ENCODE measurements at regions not wholly inside any gene's neighbourhood (a gene's known extent, or its start where the extent isn't known, plus 50 kb on each side); places are given as distances from the start of the nearest gene placed in this dataset.
"Not testable (repeated sequence)": the region's sequence is repeated elsewhere in the genome, so short reads cannot be mapped to it uniquely, and the experiment has no call there.

DNA sequence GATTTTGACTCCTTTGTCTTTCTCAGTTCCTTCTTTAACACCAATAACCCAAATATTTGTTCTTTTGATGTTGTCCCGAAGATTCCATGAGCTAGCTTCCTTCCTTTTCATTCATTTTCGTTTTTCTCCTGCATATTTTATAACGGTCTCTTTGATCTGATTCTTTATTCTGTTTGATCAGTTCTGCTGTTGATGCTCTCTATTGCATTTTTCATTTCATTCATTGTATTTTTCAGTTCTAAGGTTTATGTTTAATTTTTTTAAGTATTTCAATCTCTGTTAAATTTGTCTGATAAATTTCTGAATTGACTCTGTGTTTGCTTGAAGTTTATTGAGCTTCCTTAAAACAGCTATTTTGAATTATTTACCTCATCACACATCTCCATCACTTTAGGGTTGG is 68.4 kb upstream of the LRCH1 start:
- H3K9me3 ChIP-seq (ENCODE audit: control insufficient read depth, insufficient read depth, low read depth, low read length), result peaks cover 10% of the 10 kb centered on the region; the same call in 1 of the 2 replicates

DNA sequence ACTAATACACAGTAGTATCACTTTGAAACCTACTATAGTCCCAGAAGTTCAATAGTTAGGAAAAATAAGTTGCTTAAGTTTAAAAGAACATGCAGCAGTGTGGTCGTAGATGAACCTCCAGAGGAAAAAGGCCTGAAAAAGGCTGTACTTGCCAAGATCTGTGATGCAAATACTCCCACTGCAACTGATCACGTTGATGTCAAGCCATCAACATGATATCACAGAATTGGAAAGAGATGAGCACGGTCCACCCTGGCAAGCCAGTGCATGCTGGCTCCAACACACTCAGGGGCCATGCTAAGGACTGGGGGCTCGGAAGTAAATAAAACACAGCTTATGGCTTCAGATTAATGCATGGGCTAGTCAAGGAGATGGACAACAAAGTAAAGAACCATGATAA is 71.8 kb upstream of the LRCH1 start:
- Histone ChIP-seq H3K9me3 (ENCODE audit: control insufficient read depth, insufficient read depth, low read depth, low read length) (peaks cover 5% of the 10 kb centered on the region; the same call in 1 of the 2 replicates), H3K36me3 (ENCODE audit: control insufficient read depth, insufficient read depth, low read length) (no peaks in the 10 kb centered on the region), H3K4me1 (ENCODE audit: control insufficient read depth, insufficient read depth, low read length) (no peaks in the 10 kb centered on the region; the same call in 1 of the 2 replicates), H3K27me3 (ENCODE audit: control insufficient read depth, insufficient read depth, low read length) (no peaks in the 10 kb centered on the region), H3K9ac (ENCODE audit: low read length) (no peak overlapping the region), H3K4me3 (ENCODE audit: low read depth, low read length) (no peak overlapping the region), H3K27ac (ENCODE audit: low read depth, low read length) (no peak overlapping the region)

More for the DNA sequence above, 68.4 kb upstream of the LRCH1 start:
- no peak overlapping the region for H3K4me3 ChIP-seq (ENCODE audit: low read depth, low read length)
- H3K9ac ChIP-seq (ENCODE audit: low read length), result no peak overlapping the region
- H3K27me3 ChIP-seq (ENCODE audit: control insufficient read depth, insufficient read depth, low read length), result no peaks in the 10 kb centered on the region
- no peaks in the 10 kb centered on the region for H3K4me1 ChIP-seq (ENCODE audit: control insufficient read depth, insufficient read depth, low read length)
- no peaks in the 10 kb centered on the region for H3K36me3 ChIP-seq (ENCODE audit: control insufficient read depth, insufficient read depth, low read length)
- H3K27ac ChIP-seq (ENCODE audit: low read depth, low read length), result no peak overlapping the region

GRCh38 chr13:46480131-46480530 is 72.8 kb upstream of the LRCH1 start:
- Histone ChIP-seq H3K9me3 (ENCODE audit: control insufficient read depth, insufficient read depth, low read depth, low read length) (peaks cover 3% of the 10 kb centered on the region; the same call in 1 of the 2 replicates), H3K36me3 (ENCODE audit: control insufficient read depth, insufficient read depth, low read length) (no peaks in the 10 kb centered on the region), H3K27ac (ENCODE audit: low read depth, low read length) (no peak overlapping the region), H3K27me3 (ENCODE audit: control insufficient read depth, insufficient read depth, low read length) (no peaks in the 10 kb centered on the region), H3K4me1 (ENCODE audit: control insufficient read depth, insufficient read depth, low read length) (no peaks in the 10 kb centered on the region; the same call in 1 of the 2 replicates), H3K4me3 (ENCODE audit: low read depth, low read length) (no peak overlapping the region), H3K9ac (ENCODE audit: low read length) (no peak overlapping the region)

DNA sequence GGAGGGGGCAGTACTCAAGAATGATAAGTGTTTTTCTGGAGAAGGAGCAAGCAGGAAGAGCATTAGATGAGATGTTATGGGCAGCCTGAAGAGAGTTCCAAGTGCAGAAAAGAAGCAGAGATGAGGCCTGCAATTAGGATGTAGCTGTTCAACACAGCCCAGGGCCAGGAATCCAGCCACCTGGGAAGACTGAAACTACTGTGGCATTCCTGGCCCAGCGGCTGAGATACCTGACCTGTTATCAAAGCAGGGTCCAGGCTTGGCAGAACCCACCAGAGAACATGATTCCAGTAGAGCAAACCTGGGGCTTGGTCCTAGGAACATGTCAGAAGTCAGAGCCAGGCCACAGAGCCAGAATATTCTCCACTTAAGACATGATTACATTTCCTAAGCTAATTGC is 73.3 kb upstream of the LRCH1 start:
- Histone ChIP-seq H3K4me1 (ENCODE audit: control insufficient read depth, insufficient read depth, low read length) (no peaks in the 10 kb centered on the region; the same call in 1 of the 2 replicates), H3K27me3 (ENCODE audit: control insufficient read depth, insufficient read depth, low read length) (no peaks in the 10 kb centered on the region), H3K36me3 (ENCODE audit: control insufficient read depth, insufficient read depth, low read length) (no peaks in the 10 kb centered on the region), H3K4me3 (ENCODE audit: low read depth, low read length) (no peak overlapping the region), H3K27ac (ENCODE audit: low read depth, low read length) (no peak overlapping the region), H3K9me3 (ENCODE audit: control insufficient read depth, insufficient read depth, low read depth, low read length) (no peaks in the 10 kb centered on the region; the same call in 1 of the 2 replicates), H3K9ac (ENCODE audit: low read length) (no peak overlapping the region)

DNA sequence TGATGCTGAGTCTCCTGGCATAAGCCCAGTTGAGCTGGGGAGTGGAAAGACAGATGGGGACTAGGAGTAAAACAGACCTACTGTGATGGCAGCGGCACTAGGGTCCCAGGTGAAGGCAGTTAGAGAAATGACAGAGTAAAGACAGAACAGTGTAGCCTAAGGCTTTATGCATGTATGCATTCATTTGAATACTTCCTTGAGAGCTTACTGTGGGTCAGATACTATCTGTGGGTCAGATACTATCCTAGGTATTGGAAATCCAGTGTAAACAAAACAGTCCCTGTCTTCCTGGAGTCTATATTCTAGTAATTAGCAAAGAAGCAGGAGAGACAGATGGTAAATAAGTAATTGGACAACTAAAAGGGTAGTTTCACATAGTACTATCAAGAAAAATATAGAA is 73.7 kb upstream of the LRCH1 start:
- Histone ChIP-seq H3K9ac (ENCODE audit: low read length) (no peak overlapping the region), H3K9me3 (ENCODE audit: control insufficient read depth, insufficient read depth, low read depth, low read length) (no peaks in the 10 kb centered on the region), H3K36me3 (ENCODE audit: control insufficient read depth, insufficient read depth, low read length) (no peaks in the 10 kb centered on the region), H3K4me1 (ENCODE audit: control insufficient read depth, insufficient read depth, low read length) (no peaks in the 10 kb centered on the region; the same call in 1 of the 2 replicates), H3K27ac (ENCODE audit: low read depth, low read length) (no peak overlapping the region), H3K27me3 (ENCODE audit: control insufficient read depth, insufficient read depth, low read length) (no peaks in the 10 kb centered on the region), H3K4me3 (ENCODE audit: low read depth, low read length) (no peak overlapping the region)

GRCh38 chr13:46478651-46479050 is 74.3 kb upstream of the LRCH1 start:
- Histone ChIP-seq H3K27me3 (ENCODE audit: control insufficient read depth, insufficient read depth, low read length) (no peaks in the 10 kb centered on the region), H3K27ac (ENCODE audit: low read depth, low read length) (no peak overlapping the region), H3K9me3 (ENCODE audit: control insufficient read depth, insufficient read depth, low read depth, low read length) (no peaks in the 10 kb centered on the region), H3K9ac (ENCODE audit: low read length) (no peak overlapping the region), H3K4me3 (ENCODE audit: low read depth, low read length) (no peak overlapping the region), H3K36me3 (ENCODE audit: control insufficient read depth, insufficient read depth, low read length) (no peaks in the 10 kb centered on the region), H3K4me1 (ENCODE audit: control insufficient read depth, insufficient read depth, low read length) (peaks cover 4% of the 10 kb centered on the region; the same call in 1 of the 2 replicates)

DNA sequence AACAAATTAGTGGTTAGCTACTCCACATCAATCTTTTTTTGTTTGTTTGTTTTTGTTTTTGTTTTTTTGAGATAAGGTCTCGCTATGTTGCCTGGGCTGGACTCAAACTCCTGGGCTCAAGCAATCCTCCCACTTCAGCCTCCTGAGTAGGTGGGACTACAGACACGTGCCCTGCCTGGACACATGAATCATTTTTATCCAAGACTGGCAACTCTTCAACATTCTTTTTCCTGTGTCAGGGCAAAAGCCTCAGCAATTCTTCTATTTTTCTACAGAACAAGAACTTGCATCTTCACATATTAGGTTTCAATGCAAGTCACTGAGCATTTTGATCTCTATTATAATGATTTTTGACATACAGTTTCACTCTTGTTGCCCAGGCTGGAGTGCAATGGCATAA is 76.8 kb upstream of the LRCH1 start:
- Histone ChIP-seq H3K36me3 (ENCODE audit: control insufficient read depth, insufficient read depth, low read length) (no peaks in the 10 kb centered on the region), H3K9me3 (ENCODE audit: control insufficient read depth, insufficient read depth, low read depth, low read length) (no peaks in the 10 kb centered on the region), H3K4me1 (ENCODE audit: control insufficient read depth, insufficient read depth, low read length) (peaks cover 12% of the 10 kb centered on the region; the same call in 1 of the 2 replicates), H3K27me3 (ENCODE audit: control insufficient read depth, insufficient read depth, low read length) (no peaks in the 10 kb centered on the region), H3K9ac (ENCODE audit: low read length) (no peak overlapping the region), H3K4me3 (ENCODE audit: low read depth, low read length) (no peak overlapping the region), H3K27ac (ENCODE audit: low read depth, low read length) (no peak overlapping the region)

DNA sequence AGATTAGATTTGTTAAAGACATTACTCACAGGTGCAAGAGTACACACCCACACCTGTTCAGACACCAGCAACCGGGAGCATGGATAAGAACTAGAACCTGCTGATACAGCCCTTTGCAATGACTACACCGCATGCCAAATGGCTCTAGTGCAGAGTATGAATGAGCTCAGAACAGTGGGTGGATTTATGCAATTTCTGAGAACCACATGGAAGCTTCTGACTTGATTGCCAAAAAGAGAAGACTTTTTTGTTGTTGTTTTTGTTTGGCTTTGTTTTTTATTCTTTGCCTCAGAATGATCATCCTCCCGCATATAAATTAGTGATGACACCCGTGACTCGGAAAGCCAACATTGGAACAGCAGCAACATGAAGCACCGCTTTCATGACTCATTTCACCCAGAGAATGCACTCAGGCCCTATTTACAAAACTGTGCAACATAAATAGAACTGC is 77.4 kb upstream of the LRCH1 start:
- no peak overlapping the region for H3K27ac ChIP-seq (ENCODE audit: low read depth, low read length)

GRCh38 chr13:46473806-46474205 is 79.2 kb upstream of the LRCH1 start:
- no peaks in the 10 kb centered on the region for H3K9me3 ChIP-seq (ENCODE audit: control insufficient read depth, insufficient read depth, low read depth, low read length)
- no peaks in the 10 kb centered on the region for H3K27me3 ChIP-seq (ENCODE audit: control insufficient read depth, insufficient read depth, low read length)
- H3K9ac ChIP-seq (ENCODE audit: low read length), result no peak overlapping the region
- no peak overlapping the region for H3K27ac ChIP-seq (ENCODE audit: low read depth, low read length)
- peaks cover 12% of the 10 kb centered on the region; the same call in 1 of the 2 replicates for H3K4me1 ChIP-seq (ENCODE audit: control insufficient read depth, insufficient read depth, low read length)
- no peaks in the 10 kb centered on the region for H3K36me3 ChIP-seq (ENCODE audit: control insufficient read depth, insufficient read depth, low read length)
- H3K4me3 ChIP-seq (ENCODE audit: low read depth, low read length), result no peak overlapping the region

More for the DNA sequence above, 77.4 kb upstream of the LRCH1 start:
- no peaks in the 10 kb centered on the region for H3K9me3 ChIP-seq (ENCODE audit: control insufficient read depth, insufficient read depth, low read depth, low read length)
- peaks cover 12% of the 10 kb centered on the region; the same call in 1 of the 2 replicates for H3K4me1 ChIP-seq (ENCODE audit: control insufficient read depth, insufficient read depth, low read length)
- no peaks in the 10 kb centered on the region for H3K27me3 ChIP-seq (ENCODE audit: control insufficient read depth, insufficient read depth, low read length)
- H3K36me3 ChIP-seq (ENCODE audit: control insufficient read depth, insufficient read depth, low read length), result no peaks in the 10 kb centered on the region
- H3K9ac ChIP-seq (ENCODE audit: low read length), result no peak overlapping the region
- no peak overlapping the region for H3K4me3 ChIP-seq (ENCODE audit: low read depth, low read length)

DNA sequence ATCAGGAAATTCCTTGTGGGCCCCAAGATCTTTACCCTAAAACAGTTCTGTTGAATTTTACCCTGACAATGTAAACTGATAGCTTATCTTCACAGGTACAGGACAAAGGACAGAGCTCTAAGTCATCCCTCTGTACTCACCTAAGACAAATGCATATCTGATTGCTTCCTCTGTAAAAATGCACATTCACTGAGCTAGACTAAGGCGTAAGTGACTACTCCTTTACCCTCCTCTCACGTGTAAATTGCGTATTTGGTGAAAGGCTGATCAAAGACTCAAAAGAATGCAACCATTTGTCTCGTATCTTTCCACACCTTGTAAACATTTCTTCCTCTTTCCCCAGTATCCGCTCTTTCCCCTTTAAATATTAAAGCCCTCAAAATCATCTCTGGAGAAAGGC is 80.6 kb upstream of the LRCH1 start:
- Histone ChIP-seq H3K4me1 (ENCODE audit: control insufficient read depth, insufficient read depth, low read length) (peaks cover 15% of the 10 kb centered on the region; the same call in 1 of the 2 replicates), H3K27me3 (ENCODE audit: control insufficient read depth, insufficient read depth, low read length) (no peaks in the 10 kb centered on the region), H3K36me3 (ENCODE audit: control insufficient read depth, insufficient read depth, low read length) (no peaks in the 10 kb centered on the region), H3K4me3 (ENCODE audit: low read depth, low read length) (no peak overlapping the region), H3K9ac (ENCODE audit: low read length) (no peak overlapping the region), H3K9me3 (ENCODE audit: control insufficient read depth, insufficient read depth, low read depth, low read length) (no peaks in the 10 kb centered on the region), H3K27ac (ENCODE audit: low read depth, low read length) (no peak overlapping the region)

DNA sequence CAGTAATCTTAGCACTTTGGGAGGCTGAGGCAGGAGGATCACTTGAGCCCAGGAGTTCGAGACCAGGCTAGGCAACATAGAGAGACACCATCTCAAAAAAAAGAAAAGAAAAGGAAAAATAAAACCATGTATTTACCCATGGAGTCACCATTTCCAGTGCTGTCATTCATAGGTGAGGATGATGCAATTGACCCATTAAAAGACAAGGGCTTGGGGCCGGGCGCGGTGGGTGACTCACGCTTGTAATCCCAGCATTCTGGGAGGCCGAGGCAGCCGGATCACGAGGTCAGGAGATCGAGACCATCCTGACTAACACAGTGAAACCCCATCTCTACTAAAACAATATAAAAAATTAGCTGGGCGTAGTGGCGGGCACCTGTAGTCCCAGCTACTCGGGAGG is 82.6 kb upstream of the RUBCNL start:
- H3K9ac ChIP-seq (ENCODE audit: low read length); H3K4me3 ChIP-seq (ENCODE audit: low read depth, low read length); H3K36me3 ChIP-seq (ENCODE audit: control insufficient read depth, insufficient read depth, low read length); H3K27ac ChIP-seq (ENCODE audit: low read depth, low read length); H3K9me3 ChIP-seq (ENCODE audit: control insufficient read depth, insufficient read depth, low read depth, low read length); H3K27me3 ChIP-seq (ENCODE audit: control insufficient read depth, insufficient read depth, low read length): not testable (repeated sequence)
- peaks cover 15% of the 10 kb centered on the region; the same call in 1 of the 2 replicates for H3K4me1 ChIP-seq (ENCODE audit: control insufficient read depth, insufficient read depth, low read length)

All from HUES6 (cell line).